ENCODE measurements at regions not wholly inside any gene's neighbourhood (a gene's known extent, or its start where the extent isn't known, plus 50 kb on each side); places are given as distances from the start of the nearest gene placed in this dataset.

- Histone ChIP-seq H2AFZ (no peak overlapping the region), H3K36me3 (ENCODE audit: control insufficient read depth, insufficient read depth, low read length) (no peaks in the 10 kb centered on the region)
Observed at GRCh38 chr13:30147015-30147414, 160.3 kb downstream of the KATNAL1 start.

GRCh38 chr13:30145709-30146367 lies 161.5 kb downstream of the KATNAL1 start:
- TF ChIP-seq CTCF (IDR thresholded peaks at IDR 0.05): no peak
- Histone ChIP-seq H3K9me3 (ENCODE audit: control insufficient read depth, low read length) (no peaks in the 10 kb centered on the region), H3K27me3 (ENCODE audit: control insufficient read depth, insufficient read depth, low read length) (no peaks in the 10 kb centered on the region), H3K4me1 (no peaks in the 10 kb centered on the region), H3K4me3 (ENCODE audit: low read depth, low read length) (no peak overlapping the region), H3K27ac (no peak overlapping the region), H3K9ac (no peak overlapping the region), H2AFZ (no peak overlapping the region), H3K79me2 (no peaks in the 10 kb centered on the region), H3K4me2 (ENCODE audit: low read length) (no peak overlapping the region), H3K36me3 (ENCODE audit: control insufficient read depth, insufficient read depth, low read length) (no peaks in the 10 kb centered on the region)

More at GRCh38 chr13:30147015-30147414, 160.3 kb downstream of the KATNAL1 start:
- Histone ChIP-seq H3K4me2 (ENCODE audit: low read length) (no peak overlapping the region), H3K27me3 (ENCODE audit: control insufficient read depth, insufficient read depth, low read length) (no peaks in the 10 kb centered on the region), H3K79me2 (no peaks in the 10 kb centered on the region), H3K9me3 (ENCODE audit: control insufficient read depth, low read length) (no peaks in the 10 kb centered on the region), H3K4me1 (no peaks in the 10 kb centered on the region), H3K27ac (no peak overlapping the region), H3K9ac (no peak overlapping the region), H3K4me3 (ENCODE audit: low read depth, low read length) (no peak overlapping the region)
- no peak for TF ChIP-seq CTCF (IDR thresholded peaks at IDR 0.05)

GRCh38 chr13:30143666-30144400 lies 163.5 kb downstream of the KATNAL1 start:
- no peak for TF ChIP-seq CTCF (IDR thresholded peaks at IDR 0.05)
- H3K9me3 ChIP-seq (ENCODE audit: control insufficient read depth, low read length): no peaks in the 10 kb centered on the region
- H3K4me3 ChIP-seq (ENCODE audit: low read depth, low read length): no peak overlapping the region
- no peak overlapping the region for H3K4me2 ChIP-seq (ENCODE audit: low read length)
- H3K27ac ChIP-seq: no peak overlapping the region
- no peak overlapping the region for H2AFZ ChIP-seq
- no peak overlapping the region for H3K9ac ChIP-seq
- no peaks in the 10 kb centered on the region for H3K79me2 ChIP-seq
- H3K27me3 ChIP-seq (ENCODE audit: control insufficient read depth, insufficient read depth, low read length): no peaks in the 10 kb centered on the region
- H3K36me3 ChIP-seq (ENCODE audit: control insufficient read depth, insufficient read depth, low read length): no peaks in the 10 kb centered on the region
- H3K4me1 ChIP-seq: no peaks in the 10 kb centered on the region

GRCh38 chr13:30142486-30143211 lies 164.7 kb downstream of the KATNAL1 start:
- H3K4me3 ChIP-seq (ENCODE audit: low read depth, low read length): no peak overlapping the region
- no peaks in the 10 kb centered on the region for H3K79me2 ChIP-seq
- H2AFZ ChIP-seq: no peak overlapping the region
- no peak overlapping the region for H3K9ac ChIP-seq
- no peaks in the 10 kb centered on the region for H3K27me3 ChIP-seq (ENCODE audit: control insufficient read depth, insufficient read depth, low read length)
- no peaks in the 10 kb centered on the region for H3K4me1 ChIP-seq
- TF ChIP-seq CTCF (IDR thresholded peaks at IDR 0.05): no peak
- no peaks in the 10 kb centered on the region for H3K9me3 ChIP-seq (ENCODE audit: control insufficient read depth, low read length)
- H3K27ac ChIP-seq: no peak overlapping the region
- no peaks in the 10 kb centered on the region for H3K36me3 ChIP-seq (ENCODE audit: control insufficient read depth, insufficient read depth, low read length)
- no peak overlapping the region for H3K4me2 ChIP-seq (ENCODE audit: low read length)

Data from parathyroid adenoma (tissue), 2 donors.